ENCODE measurements at regions not wholly inside any gene's neighbourhood (a gene's known extent, or its start where the extent isn't known, plus 50 kb on each side); places are given as distances from the start of the nearest gene placed in this dataset.

DNA sequence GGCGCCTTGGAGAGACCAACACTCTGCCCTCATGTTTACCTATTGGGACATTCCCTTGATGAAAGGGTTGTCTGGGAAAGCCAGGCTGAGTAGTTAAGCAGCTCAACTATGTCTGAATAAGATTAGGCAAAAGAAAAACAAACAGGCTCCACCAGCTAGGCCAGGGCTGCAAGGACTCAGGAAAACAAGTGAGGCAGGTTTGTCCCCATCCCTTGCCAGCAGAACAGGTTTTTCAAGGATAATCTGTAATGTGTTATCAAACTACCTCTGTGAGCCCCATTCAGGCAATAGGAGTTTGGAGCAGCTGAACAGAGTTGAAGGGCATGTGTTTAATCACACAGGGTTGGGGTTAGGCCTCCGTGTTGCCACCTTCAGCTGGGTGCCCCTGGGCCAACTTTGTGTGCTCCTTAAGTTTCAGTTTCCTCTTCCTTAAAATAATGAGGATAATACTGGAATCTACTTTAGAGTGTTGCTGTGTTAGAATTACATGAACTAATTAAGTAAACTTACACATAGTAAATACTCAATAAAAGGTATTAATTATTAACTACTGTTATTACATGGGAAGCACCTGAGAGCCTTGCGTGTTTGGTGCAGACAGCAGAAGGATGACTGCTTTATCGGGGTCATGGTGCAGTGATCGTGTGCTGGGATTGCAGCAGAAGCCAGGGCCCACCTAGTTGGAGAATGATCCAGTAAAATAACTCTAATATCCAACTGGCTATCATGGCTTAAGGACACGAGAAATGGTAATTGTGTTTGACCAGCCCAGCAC is 72.1 kb upstream of the ATP10B start:
- H3K27ac Mint-ChIP-seq = no peak overlapping the region
- H3K4me1 Mint-ChIP-seq = no peaks in the 10 kb centered on the region
- H3K4me3 Mint-ChIP-seq = no peak overlapping the region
- ATAC-seq (peak; percentile 4), DNase-seq (ENCODE audit: low spot score in 2 of 2) (no peak)
- no peaks in the 10 kb centered on the region for H3K9me3 Mint-ChIP-seq
- H3K36me3 Mint-ChIP-seq = no peaks in the 10 kb centered on the region

DNA sequence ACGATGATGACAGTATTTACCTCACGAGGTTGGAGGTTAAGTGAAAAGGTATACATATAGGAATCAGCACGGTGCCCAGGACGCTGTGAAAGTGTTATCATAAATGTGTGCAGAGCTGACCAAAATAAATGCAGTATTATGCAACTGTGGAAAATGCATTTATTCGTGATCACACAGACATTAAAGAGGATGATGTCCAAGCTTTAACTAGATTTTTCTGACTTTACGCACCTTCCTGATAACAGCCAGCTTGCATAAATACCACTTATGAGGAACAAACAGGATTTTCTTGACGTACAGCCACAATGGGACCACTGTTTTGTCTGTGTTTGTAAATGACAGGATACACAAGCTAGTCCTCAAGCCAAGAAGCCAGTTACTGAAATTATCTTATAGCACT is 71.4 kb upstream of the ATP10B start:
- ATAC-seq = no peak
- Mint-ChIP-seq H3K4me1 (no peaks in the 10 kb centered on the region), H3K36me3 (no peaks in the 10 kb centered on the region), H3K9me3 (no peaks in the 10 kb centered on the region), H3K27ac (no peak overlapping the region), H3K4me3 (no peak overlapping the region)
- no peak for DNase-seq (ENCODE audit: low spot score in 2 of 2)

DNA sequence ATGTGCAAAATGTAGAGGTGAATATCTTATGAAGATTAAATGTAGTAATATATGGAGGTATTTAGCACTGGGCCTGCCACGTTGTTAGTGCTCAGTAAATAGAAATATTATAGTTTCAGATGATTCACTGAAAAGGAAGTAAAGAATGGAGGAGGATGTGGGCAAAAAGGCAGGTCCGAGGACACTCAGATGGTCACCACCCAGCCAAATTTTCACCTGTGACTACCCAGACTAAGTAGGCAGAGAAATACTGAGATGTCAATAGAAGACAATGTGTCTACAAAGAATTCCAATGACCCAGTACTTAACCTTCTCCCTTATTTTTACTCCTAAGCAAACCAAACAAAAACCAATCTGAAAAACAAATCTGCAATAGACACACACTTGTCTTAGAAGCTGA is 70.3 kb upstream of the ATP10B start:
- DNase-seq (ENCODE audit: low spot score in 2 of 2) (no peak), ATAC-seq (no peak)
- H3K27ac Mint-ChIP-seq = no peak overlapping the region
- H3K9me3 Mint-ChIP-seq = no peaks in the 10 kb centered on the region
- no peak overlapping the region for H3K4me3 Mint-ChIP-seq
- H3K4me1 Mint-ChIP-seq = no peaks in the 10 kb centered on the region
- H3K36me3 Mint-ChIP-seq = no peaks in the 10 kb centered on the region

DNA sequence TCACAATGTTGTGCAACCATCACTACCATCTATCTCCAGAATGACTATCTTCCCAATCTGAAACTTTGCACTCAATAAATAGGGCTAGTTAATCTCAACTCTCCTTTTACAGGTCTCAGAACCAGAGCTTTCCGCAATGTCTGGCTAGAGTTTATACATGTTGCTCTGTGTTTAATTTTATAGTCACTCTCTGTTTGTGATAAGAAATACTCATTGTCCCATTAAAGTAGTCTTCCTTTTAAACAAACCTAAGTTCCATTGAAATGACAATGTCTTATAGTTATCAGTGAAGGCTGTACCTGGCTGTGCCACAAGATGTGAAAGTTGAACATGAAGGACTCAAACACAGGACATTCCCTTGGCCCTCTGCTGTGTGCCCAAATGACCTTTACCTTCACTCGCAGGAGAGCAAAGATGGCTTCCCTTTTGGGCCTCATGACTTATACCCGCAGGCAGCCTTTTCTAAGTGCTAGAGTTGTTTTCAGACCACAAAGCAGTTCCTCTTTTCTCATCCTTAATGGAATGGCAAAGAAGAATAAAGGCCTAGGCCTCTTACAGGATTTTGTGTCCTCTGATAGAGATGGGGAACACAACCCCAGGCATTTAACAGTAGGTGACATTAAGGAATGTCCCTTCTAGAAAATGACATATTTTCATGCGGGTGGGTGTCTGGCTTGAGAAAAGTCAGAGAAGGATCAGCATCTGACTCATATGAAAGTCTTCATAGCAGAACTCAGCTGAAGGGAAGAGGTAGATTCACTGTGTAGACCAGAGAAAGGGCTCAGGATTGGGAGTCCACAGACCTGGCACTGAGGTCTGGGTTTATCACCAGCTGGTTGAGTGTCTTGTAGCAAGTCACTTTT is 69.6 kb upstream of the ATP10B start:
- H3K4me3 Mint-ChIP-seq = no peak overlapping the region
- H3K36me3 Mint-ChIP-seq = no peaks in the 10 kb centered on the region
- H3K4me1 Mint-ChIP-seq = no peaks in the 10 kb centered on the region
- no peaks in the 10 kb centered on the region for H3K9me3 Mint-ChIP-seq
- no peak overlapping the region for H3K27ac Mint-ChIP-seq
- ATAC-seq (no peak), DNase-seq (ENCODE audit: low spot score in 2 of 2) (no peak)

DNA sequence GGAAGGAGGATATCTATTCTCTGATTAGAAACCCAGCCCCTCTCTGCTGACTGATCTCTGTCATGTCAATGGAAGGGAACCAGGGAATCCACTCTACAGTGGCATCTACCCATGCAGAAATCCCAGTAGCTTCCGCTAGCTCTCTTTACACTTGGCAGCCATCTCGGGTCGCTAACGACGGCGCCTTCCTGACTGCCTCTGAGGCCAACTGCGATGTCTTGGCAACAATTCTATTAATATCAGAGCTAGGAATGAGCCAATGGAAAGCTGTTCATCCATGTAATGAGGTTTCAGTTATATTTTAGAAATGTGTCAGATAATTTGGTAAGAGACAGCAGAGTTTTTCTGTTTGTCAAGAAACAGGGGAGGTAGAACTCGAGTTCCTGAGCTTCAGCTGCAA is 67.6 kb upstream of the ATP10B start:
- Mint-ChIP-seq H3K4me1 (no peaks in the 10 kb centered on the region), H3K27ac (no peak overlapping the region), H3K4me3 (no peak overlapping the region), H3K36me3 (no peaks in the 10 kb centered on the region), H3K9me3 (no peaks in the 10 kb centered on the region)
- ATAC-seq = no peak
- DNase-seq (ENCODE audit: low spot score in 2 of 2) = no peak

DNA sequence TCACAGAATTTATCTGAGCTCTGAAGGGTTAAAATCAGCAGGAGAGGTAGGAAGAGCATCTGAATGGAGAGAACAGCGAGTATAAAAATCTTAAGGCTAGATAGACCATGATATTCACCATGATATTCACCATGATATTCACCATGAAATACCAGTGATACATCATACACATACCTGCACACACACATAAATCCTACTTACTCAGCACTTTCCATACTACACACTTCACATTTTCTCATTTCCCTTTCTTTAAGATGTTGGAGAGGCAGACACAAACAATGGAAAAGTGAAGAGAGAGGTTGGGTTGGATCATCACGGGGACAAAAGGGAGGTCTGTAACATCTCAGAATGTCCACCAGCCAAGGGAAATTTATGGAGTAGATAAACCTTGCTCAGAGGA is 66.4 kb upstream of the ATP10B start:
- H3K27ac Mint-ChIP-seq = no peak overlapping the region
- no peaks in the 10 kb centered on the region for H3K36me3 Mint-ChIP-seq
- H3K4me1 Mint-ChIP-seq = no peaks in the 10 kb centered on the region
- no peak overlapping the region for H3K4me3 Mint-ChIP-seq
- DNase-seq (ENCODE audit: low spot score in 2 of 2) (no peak), ATAC-seq (no peak)
- no peaks in the 10 kb centered on the region for H3K9me3 Mint-ChIP-seq

DNA sequence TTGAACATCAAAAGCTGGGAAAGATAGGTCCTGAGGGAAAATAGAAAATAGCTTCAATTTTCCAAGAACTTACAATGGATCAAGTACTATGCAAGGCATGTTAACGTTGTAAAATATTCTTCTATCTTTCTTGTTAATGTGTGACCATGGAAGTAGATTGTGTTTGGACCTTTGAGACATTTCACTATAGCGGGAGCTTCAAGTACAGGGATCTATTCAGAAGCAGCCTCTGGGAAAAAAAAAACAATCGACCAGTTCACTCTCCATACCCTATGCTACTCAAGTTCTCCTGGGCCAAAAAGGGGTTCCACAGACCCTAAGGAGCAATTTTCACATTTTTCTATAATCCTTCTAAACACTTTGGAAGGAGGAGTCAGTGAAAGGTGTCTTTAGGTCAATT is 54.1 kb upstream of the ATP10B start:
- DNase-seq (ENCODE audit: low spot score in 2 of 2) = no peak
- no peak overlapping the region for H3K4me3 Mint-ChIP-seq
- no peak overlapping the region for H3K27ac Mint-ChIP-seq
- no peaks in the 10 kb centered on the region for H3K4me1 Mint-ChIP-seq
- no peak for ATAC-seq
- H3K36me3 Mint-ChIP-seq = no peaks in the 10 kb centered on the region
- H3K9me3 Mint-ChIP-seq = no peaks in the 10 kb centered on the region

DNA sequence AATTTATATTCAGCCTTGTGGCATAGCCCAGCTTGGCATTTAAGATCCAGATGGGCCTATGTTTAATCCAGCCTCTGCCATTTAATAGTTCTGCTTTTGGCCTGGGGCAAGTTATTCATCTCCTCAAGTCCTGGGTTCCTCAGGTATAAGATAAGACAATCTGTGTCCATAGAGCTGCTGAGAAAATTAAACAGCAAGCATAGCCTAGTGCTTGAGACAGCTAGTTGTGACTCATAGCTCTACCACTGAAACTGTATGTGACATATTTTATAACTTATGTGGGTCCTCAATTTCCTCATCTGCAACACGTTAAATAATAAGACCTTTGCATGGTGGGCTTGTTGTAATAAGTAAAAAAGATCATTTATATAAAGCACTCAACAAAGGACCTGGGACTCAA is 53.3 kb upstream of the ATP10B start:
- ATAC-seq = no peak
- H3K36me3 Mint-ChIP-seq = no peaks in the 10 kb centered on the region
- DNase-seq (ENCODE audit: low spot score in 2 of 2) = no peak
- H3K27ac Mint-ChIP-seq = no peak overlapping the region
- no peaks in the 10 kb centered on the region for H3K4me1 Mint-ChIP-seq
- H3K4me3 Mint-ChIP-seq = no peak overlapping the region
- H3K9me3 Mint-ChIP-seq = no peaks in the 10 kb centered on the region

DNA sequence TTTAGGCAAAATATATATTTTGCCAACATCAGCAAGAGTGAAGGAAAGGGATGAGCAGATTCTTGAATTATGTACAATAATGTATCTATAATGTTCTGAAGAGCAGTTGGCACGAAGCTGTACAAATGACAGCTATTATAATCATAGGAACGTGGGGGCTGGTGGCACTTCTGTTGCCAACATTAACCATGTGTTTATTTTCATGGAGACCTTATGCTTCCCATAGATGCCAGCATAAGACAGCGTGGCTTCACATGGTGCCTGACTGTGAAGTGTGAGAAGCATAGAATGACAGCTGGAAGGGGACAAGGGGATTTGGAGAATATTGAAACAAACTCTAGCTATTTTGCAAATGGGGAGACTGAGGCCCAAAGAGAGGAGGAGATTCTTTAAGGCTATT is 52.6 kb upstream of the ATP10B start:
- no peak for DNase-seq (ENCODE audit: low spot score in 2 of 2)
- H3K9me3 Mint-ChIP-seq = no peaks in the 10 kb centered on the region
- no peaks in the 10 kb centered on the region for H3K36me3 Mint-ChIP-seq
- H3K27ac Mint-ChIP-seq = no peak overlapping the region
- H3K4me3 Mint-ChIP-seq = no peak overlapping the region
- no peak for ATAC-seq
- H3K4me1 Mint-ChIP-seq = no peaks in the 10 kb centered on the region

DNA sequence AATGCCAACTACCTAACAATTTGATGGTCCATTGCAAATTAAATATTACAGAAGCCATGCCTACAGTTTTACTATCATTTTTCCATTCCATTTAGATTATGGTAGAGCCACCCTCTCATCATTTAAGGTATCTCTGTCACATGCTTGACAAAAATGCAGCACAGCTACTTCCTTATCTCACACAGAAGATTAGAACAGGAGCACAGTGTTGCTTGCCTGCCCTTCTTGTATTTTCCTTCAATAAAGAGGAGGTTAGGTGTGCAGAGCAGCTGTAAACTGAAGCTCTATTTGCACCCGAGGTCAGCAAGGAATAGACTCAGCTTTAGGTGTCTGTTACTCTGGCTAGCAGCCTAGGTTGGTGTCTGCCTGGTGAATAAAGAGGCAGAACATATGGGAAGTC is 51.5 kb upstream of the ATP10B start:
- no peaks in the 10 kb centered on the region for H3K4me1 Mint-ChIP-seq
- no peaks in the 10 kb centered on the region for H3K36me3 Mint-ChIP-seq
- ATAC-seq (peak; percentile 25), DNase-seq (ENCODE audit: low spot score in 2 of 2) (no peak)
- no peak overlapping the region for H3K4me3 Mint-ChIP-seq
- no peak overlapping the region for H3K27ac Mint-ChIP-seq
- no peaks in the 10 kb centered on the region for H3K9me3 Mint-ChIP-seq

DNA sequence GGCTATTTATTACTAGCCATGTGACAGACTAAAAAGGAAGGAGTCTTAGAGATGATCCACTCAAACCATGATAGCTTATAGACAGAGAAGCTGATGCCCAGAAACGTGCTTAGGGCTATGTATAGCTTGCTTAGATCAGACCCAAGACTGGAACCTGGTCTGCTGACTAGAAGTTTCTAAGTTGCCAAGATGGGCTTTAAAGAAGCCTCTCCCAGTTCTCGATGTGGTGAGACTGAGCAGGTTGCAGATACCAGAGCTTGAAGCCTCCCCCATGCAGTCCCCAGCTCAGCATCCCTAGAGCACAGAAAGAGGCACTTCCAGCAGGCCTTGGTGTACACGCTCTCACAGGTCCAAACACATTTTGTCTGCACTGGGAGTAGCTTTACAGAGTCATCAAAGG is 51.1 kb upstream of the ATP10B start:
- no peaks in the 10 kb centered on the region for H3K36me3 Mint-ChIP-seq
- H3K4me1 Mint-ChIP-seq = no peaks in the 10 kb centered on the region
- H3K4me3 Mint-ChIP-seq = no peak overlapping the region
- no peak overlapping the region for H3K27ac Mint-ChIP-seq
- no peak for DNase-seq (ENCODE audit: low spot score in 2 of 2)
- ATAC-seq = no peak
- no peaks in the 10 kb centered on the region for H3K9me3 Mint-ChIP-seq
